ENCODE measurements at regions not wholly inside any gene's neighbourhood (a gene's known extent, or its start where the extent isn't known, plus 50 kb on each side); places are given as distances from the start of the nearest gene placed in this dataset.

- Histone ChIP-seq H3K36me3 (no peaks in the 10 kb centered on the region), H3K27me3 (no peaks in the 10 kb centered on the region), H3K9me3 (no peaks in the 10 kb centered on the region), H3K4me3 (no peak overlapping the region), H3K27ac (no peak overlapping the region), H3K4me1 (no peaks in the 10 kb centered on the region)
- TF ChIP-seq, protein P1, sequence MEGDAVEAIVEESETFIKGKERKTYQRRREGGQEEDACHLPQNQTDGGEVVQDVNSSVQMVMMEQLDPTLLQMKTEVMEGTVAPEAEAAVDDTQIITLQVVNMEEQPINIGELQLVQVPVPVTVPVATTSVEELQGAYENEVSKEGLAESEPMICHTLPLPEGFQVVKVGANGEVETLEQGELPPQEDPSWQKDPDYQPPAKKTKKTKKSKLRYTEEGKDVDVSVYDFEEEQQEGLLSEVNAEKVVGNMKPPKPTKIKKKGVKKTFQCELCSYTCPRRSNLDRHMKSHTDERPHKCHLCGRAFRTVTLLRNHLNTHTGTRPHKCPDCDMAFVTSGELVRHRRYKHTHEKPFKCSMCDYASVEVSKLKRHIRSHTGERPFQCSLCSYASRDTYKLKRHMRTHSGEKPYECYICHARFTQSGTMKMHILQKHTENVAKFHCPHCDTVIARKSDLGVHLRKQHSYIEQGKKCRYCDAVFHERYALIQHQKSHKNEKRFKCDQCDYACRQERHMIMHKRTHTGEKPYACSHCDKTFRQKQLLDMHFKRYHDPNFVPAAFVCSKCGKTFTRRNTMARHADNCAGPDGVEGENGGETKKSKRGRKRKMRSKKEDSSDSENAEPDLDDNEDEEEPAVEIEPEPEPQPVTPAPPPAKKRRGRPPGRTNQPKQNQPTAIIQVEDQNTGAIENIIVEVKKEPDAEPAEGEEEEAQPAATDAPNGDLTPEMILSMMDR (IDR thresholded peaks at IDR 0.05) = no peak
- no peak for DNase-seq (ENCODE audit: low spot score)
Observed at GRCh38 chr20:11738852-11739251, 178.8 kb upstream of the BTBD3 start.

DNA sequence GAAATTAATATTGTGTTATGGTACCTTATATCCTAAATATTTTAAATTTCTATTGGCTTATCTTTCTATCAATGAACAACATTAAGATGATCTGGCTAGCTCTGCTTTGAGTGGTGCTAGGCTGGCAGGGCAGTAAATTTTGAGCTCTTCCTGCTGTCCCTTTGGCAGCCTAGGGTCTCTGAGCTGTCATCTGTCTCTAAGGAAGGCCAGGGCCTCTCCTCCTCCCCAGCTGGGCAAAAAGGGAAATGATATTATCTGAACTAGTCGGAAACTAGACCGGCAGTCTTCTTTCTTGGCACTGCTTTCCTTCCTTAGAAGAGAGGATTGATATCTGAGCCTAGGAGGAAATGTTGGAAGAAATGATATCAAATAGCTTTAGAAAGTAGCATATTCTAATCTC, 176.7 kb upstream of the BTBD3 start:
- no peaks in the 10 kb centered on the region for H3K4me1 ChIP-seq
- H3K36me3 ChIP-seq = no peaks in the 10 kb centered on the region
- DNase-seq (ENCODE audit: low spot score) = no peak
- no peaks in the 10 kb centered on the region for H3K9me3 ChIP-seq
- H3K4me3 ChIP-seq = no peak overlapping the region
- H3K27me3 ChIP-seq = no peaks in the 10 kb centered on the region
- TF ChIP-seq, protein P1 (IDR thresholded peaks at IDR 0.05) = no peak
- H3K27ac ChIP-seq = no peak overlapping the region

- H3K36me3 ChIP-seq = no peaks in the 10 kb centered on the region
- H3K9me3 ChIP-seq = no peaks in the 10 kb centered on the region
- no peak overlapping the region for H3K4me3 ChIP-seq
- TF ChIP-seq, protein P1 (IDR thresholded peaks at IDR 0.05) = no peak
- H3K27ac ChIP-seq = no peak overlapping the region
- DNase-seq (ENCODE audit: low spot score) = no peak
- no peaks in the 10 kb centered on the region for H3K27me3 ChIP-seq
- no peaks in the 10 kb centered on the region for H3K4me1 ChIP-seq
Observed at GRCh38 chr20:11745145-11745544, 172.5 kb upstream of the BTBD3 start.

DNA sequence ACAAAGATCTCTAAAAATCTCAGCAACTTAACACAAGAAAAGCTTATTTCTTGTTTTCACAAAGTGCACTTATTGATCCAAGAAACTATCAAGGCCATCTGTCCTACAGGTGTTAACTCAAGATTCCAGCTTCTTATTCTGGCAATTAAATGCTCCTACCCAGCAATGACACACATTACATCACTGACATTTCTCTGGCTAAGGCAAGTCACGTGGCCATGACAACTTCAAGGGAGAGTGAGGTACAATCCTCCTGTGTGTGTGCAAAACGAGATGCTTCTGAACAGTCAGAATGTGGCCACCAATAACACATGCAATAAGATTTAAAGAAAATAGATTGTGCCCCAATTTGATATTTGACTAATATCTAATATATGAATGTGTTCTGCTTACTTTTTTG, 169.3 kb upstream of the BTBD3 start:
- DNase-seq (ENCODE audit: low spot score) = no peak
- H3K27ac ChIP-seq = no peak overlapping the region
- H3K4me3 ChIP-seq = no peak overlapping the region
- no peaks in the 10 kb centered on the region for H3K4me1 ChIP-seq
- H3K9me3 ChIP-seq = no peaks in the 10 kb centered on the region
- no peaks in the 10 kb centered on the region for H3K27me3 ChIP-seq
- no peaks in the 10 kb centered on the region for H3K36me3 ChIP-seq
- TF ChIP-seq, protein P1 (IDR thresholded peaks at IDR 0.05) = no peak

- Histone ChIP-seq H3K4me1 (no peaks in the 10 kb centered on the region), H3K27ac (no peak overlapping the region), H3K4me3 (no peak overlapping the region), H3K36me3 (no peaks in the 10 kb centered on the region), H3K27me3 (no peaks in the 10 kb centered on the region), H3K9me3 (no peaks in the 10 kb centered on the region)
- TF ChIP-seq, protein P1 (IDR thresholded peaks at IDR 0.05) = no peak
- no peak for DNase-seq (ENCODE audit: low spot score)
Observed at GRCh38 chr20:11752336-11752735, 165.4 kb upstream of the BTBD3 start.

- Histone ChIP-seq H3K4me1 (no peaks in the 10 kb centered on the region), H3K27me3 (no peaks in the 10 kb centered on the region), H3K36me3 (no peaks in the 10 kb centered on the region), H3K4me3 (no peak overlapping the region), H3K27ac (no peak overlapping the region), H3K9me3 (no peaks in the 10 kb centered on the region)
- no peak for DNase-seq (ENCODE audit: low spot score)
- TF ChIP-seq, protein P1 (IDR thresholded peaks at IDR 0.05) = no peak
Observed at GRCh38 chr20:11753155-11753554, 164.5 kb upstream of the BTBD3 start.

All from right atrium auricular region (tissue), 2 donors.